ENCODE measurements at regions not wholly inside any gene's neighbourhood (a gene's known extent, or its start where the extent isn't known, plus 50 kb on each side); places are given as distances from the start of the nearest gene placed in this dataset.

GRCh38 chr2:224135881-224136280, 96.8 kb upstream of the SERPINE2 start (continued):
- no peak for TF ChIP-seq PRDM15 (CRISPR knock-in tag; IDR thresholded peaks at IDR 0.05)
- no peak for TF ChIP-seq RB1 (IDR thresholded peaks at IDR 0.05; ENCODE audit: borderline replicate concordance)
- TF ChIP-seq CBX3 (IDR thresholded peaks at IDR 0.05; ENCODE audit: borderline replicate concordance, low read depth): no peak
- no peak for TF ChIP-seq TCF3 (IDR thresholded peaks at IDR 0.05; ENCODE audit: borderline replicate concordance, insufficient read depth, low read depth, low read length)
- no peak for TF ChIP-seq SREBF1 (IDR thresholded peaks at IDR 0.05; ENCODE audit: low read length)
- TF ChIP-seq BMI1 (IDR thresholded peaks at IDR 0.05; ENCODE audit: borderline replicate concordance): no peak
- TF ChIP-seq MYB (IDR thresholded peaks at IDR 0.05; ENCODE audit: borderline replicate concordance, low read depth, low read length): no peak
- TF ChIP-seq CREM (IDR thresholded peaks at IDR 0.05; ENCODE audit: low read depth): no peak
- no peak for TF ChIP-seq CBFB (IDR thresholded peaks at IDR 0.05; ENCODE audit: low read depth)
- TF ChIP-seq ETV6 (conservative IDR thresholded peaks at IDR 0.05 in 1 of 2, IDR thresholded peaks at IDR 0.05 in 1 of 2; ENCODE audit: borderline replicate concordance in 1 of 2, low read depth in 1 of 2): no peak

Data from GM12878 (cell line).